ENCODE measurements at regions not wholly inside any gene's neighbourhood (a gene's known extent, or its start where the extent isn't known, plus 50 kb on each side); places are given as distances from the start of the nearest gene placed in this dataset.

- no peak for TF ChIP-seq CTCF (IDR thresholded peaks at IDR 0.05; ENCODE audit: insufficient read depth, low read length)
- no peak for TF ChIP-seq POLR2AphosphoS5 (IDR thresholded peaks at IDR 0.05; ENCODE audit: low read depth)
- TF ChIP-seq REST (IDR thresholded peaks at IDR 0.05; ENCODE audit: insufficient replicate concordance, low read depth) = no peak
Measured at GRCh38 chr5:76016258-76016657, 66.9 kb upstream of the SV2C start.

Measured in HL-60 (cell line).